Activated gamma-delta T cell (primary cell): ENCODE measurements at regions not wholly inside any gene's neighbourhood (a gene's known extent, or its start where the extent isn't known, plus 50 kb on each side); places are given as distances from the start of the nearest gene placed in this dataset.

Experiments used
- DNase-seq: peaks from one replicate; lab custom pipeline; 2025; lab: John Stamatoyannopoulos, UW

DNA sequence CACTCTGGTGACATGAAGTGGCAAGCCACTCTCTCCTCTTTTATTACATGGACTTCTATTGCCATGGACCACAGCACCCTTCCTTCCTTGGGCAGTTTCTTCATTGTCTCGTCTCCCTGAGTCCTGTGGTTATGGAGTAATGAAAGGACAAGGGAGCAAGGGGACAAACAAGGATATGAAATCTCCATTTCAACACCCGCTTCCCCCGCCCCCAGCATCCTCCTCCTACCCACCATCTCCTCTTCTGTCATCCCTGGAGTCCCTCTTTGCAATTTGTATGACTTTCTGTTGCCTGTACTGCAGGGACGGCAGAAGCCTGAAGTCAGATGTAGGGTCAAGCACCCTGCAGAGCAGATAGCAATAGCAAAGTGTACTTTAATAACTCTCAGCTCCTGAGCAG is 300.7 kb upstream of the CLINT1 start:
- no peak for DNase-seq

DNA sequence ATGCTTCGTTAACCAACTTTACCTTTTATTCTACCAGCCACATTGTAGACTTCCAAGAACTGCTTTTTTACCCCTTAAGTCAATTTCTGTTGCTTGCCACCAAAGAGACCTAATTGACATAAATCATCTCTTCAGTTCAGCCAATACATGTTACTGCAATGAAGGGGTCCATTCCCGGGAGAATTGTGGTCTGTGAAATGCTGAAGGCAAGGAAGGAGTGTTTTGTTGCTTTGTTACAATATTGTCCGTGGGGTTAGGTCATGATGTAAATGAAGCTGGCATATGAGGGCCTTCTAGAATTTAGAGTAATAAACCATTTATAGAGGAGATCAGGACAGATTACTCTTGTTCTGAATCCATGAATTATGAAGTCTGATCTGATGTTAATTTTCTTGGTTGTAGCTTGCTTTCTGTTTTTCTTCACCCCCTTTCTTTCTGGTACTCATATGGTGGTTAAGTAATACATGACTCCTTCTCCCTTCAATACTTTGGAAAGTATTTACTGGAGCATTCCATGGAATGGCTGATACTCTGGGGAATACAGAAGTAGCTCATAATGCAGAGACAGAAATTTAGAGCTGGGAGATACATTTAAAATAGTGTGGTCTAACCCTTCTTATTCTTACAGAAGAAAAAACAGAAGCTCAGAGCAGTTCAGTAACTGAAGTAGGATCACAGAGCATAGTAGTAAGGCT is 297.0 kb upstream of the CLINT1 start:
- DNase-seq: no peak

GRCh38 chr5:158155067-158155466 is 296.1 kb upstream of the CLINT1 start:
- no peak for DNase-seq

DNA sequence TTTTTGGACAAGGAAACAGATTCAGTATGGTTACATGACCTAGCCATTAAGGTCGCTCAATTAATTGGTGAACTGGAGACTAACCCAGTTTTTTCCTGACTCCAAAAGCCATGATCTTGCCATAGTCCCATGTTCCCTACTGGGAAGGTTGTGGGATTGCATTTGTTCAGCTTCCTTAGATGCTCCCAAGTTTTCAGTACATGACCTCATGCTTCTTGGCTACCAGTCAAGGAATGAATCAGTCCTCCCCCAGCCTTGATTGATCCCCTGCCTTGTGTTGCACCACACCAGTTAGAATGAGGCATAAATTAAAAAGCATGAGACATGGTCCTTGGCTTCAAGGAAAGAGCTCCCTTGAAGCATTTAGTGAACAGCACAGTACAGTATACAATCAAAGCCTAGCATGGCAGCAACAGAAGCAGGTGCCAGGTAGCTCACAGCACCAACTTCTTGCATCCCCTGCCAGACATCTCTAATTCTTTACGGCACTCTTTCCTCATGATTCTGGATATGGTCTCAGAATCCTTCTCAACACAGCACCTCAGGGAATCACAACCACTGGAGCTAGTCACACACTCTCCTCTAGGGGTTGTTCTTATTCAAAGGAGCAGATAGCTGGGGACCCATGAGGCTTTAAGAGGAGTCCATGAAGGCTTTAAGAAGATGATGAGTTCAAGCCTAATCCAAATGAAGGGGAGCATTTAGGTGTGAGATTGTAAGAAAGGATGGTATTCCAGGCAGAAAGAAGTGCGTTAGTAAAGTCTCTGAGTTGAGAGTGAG is 295.5 kb upstream of the CLINT1 start:
- no peak for DNase-seq

DNA sequence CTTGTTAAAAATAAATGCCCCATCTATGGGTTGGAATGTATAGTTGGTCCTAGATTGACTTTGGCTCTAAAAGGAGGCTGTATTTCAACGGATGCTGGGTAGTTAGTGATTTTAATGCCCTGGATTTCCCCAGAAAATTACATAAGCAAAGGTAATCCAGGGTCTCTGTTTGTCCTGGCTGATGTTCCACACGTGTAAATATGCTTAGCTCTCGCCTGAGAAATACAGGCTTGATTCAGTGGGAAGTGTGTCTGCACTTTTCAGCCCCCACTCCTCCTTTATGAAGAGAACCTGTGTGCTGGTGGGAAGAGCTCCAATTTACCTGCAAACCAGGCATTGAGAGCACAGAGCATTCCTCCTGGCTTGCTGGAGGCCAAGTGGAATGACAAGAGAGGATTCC is 294.6 kb upstream of the CLINT1 start:
- DNase-seq: no peak

DNA sequence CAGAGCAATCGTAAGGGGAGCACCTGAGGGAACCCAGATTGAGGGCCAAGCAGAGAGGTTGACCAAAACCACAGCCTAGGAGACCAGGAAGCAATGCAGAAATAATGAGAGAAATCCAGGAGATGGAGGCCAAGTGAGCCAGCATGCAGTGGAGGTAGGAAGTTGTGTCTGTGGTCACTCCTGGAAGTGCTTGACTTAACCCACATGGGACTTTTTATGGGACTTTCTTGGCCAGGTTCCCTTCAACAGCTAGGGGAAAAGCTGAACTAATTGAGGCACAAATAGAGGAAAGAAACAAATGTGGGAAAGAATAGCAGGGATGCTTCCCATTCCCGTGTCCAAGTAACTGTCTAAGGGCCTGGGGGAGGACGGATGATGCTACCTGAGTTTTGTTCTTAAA is 293.2 kb upstream of the CLINT1 start:
- no peak for DNase-seq

- DNase-seq: no peak
Observed at GRCh38 chr5:158147227-158147626, 288.3 kb upstream of the CLINT1 start.

GRCh38 chr5:158145827-158146226 is 286.9 kb upstream of the CLINT1 start:
- no peak for DNase-seq

- DNase-seq: no peak
Observed at GRCh38 chr5:158143081-158143480, 284.1 kb upstream of the CLINT1 start.

DNA sequence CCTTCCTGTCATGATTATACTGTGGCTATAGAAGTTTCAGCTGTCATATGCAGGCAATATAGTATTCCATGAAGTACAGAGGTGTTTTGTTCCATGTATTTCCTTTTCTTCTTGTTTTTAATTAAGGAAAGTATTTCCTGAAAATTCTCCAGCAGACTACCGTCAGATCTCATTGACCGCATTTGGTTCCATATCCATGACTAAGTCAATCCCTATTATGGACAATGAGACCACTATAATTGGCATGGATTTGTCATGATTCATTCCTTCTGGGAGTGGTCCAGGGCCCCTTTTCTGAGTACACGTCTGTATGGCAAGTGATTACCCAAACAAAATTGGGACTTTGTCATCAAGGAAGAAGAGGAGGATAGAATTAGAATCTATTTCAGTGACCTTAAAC is 283.2 kb upstream of the CLINT1 start:
- DNase-seq: no peak

DNA sequence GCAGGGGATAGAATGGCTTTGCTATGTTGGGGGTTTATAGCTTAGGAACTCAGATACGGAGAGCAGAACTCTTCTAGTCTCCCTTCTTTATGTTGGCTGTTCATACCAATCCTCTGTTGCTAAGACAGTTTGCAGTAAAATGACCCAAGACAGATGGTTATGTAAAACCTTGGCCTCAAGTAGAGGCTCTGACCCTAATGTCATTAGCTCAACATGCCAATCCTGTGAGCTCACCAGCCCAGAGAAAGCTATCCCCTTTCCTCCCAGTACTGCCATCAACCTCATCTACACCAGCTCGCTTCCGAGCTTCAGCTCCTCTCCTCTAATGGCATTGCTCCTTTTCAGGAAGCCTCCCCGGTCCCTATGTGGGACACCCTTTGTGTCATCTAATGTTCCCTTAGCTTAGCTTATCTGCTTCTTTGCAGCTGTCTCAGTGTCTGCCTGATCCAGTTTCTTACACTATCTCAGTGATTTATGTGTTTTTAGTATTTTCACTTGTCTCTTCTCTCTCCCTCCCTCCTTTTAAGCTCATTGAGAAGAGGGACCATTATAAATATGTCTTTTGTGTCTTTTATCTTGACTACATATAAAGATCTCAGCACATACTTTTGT is 281.3 kb upstream of the CLINT1 start:
- DNase-seq: no peak

- no peak for DNase-seq
Observed at GRCh38 chr5:158139161-158139560, 280.2 kb upstream of the CLINT1 start.

DNA sequence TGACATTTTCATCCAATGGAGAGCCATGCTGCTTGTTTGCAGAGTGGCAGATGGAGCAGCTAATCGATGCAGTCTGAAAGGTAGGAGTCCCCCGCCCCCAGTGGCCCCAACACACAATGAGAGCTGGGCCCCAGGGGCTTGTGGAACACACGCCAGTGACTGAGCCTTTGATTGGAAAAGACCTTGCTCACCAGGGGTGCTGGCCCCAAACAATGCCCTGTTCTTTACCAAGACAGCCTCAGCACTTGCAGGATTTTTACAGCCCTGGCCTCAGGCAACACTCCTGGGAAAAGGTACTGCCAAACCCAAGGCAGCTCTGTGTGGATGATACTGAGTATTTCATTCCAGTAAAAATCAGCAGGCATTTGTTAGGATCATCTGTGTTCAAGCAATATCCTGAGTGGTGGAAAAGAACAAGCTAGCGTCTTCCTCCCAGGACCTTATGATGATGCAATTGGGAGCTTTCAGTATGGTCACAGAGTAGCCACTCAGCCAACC is 276.8 kb upstream of the CLINT1 start:
- DNase-seq: no peak

GRCh38 chr5:158133369-158133768 is 274.4 kb upstream of the CLINT1 start:
- DNase-seq: no peak

DNA sequence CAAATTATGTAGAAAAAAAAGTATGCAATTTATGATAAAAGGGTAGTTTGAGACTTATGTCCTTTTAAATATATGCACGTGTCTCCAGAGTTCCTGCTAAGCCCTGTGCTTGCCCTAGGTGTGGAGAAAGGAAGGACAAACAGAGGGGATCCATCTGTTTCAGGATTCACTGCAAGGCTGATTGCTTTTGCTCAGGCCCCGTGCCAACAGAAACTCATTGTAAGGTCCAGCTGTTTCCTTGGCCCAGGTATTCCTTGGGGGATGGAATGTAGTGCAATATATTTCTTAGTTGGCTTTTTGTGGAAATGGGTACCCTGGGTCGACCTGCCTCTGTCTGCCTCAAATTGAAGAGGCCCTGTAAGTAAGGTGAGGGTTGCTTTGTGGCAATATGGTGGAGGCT is 268.6 kb upstream of the CLINT1 start:
- DNase-seq: no peak

DNA sequence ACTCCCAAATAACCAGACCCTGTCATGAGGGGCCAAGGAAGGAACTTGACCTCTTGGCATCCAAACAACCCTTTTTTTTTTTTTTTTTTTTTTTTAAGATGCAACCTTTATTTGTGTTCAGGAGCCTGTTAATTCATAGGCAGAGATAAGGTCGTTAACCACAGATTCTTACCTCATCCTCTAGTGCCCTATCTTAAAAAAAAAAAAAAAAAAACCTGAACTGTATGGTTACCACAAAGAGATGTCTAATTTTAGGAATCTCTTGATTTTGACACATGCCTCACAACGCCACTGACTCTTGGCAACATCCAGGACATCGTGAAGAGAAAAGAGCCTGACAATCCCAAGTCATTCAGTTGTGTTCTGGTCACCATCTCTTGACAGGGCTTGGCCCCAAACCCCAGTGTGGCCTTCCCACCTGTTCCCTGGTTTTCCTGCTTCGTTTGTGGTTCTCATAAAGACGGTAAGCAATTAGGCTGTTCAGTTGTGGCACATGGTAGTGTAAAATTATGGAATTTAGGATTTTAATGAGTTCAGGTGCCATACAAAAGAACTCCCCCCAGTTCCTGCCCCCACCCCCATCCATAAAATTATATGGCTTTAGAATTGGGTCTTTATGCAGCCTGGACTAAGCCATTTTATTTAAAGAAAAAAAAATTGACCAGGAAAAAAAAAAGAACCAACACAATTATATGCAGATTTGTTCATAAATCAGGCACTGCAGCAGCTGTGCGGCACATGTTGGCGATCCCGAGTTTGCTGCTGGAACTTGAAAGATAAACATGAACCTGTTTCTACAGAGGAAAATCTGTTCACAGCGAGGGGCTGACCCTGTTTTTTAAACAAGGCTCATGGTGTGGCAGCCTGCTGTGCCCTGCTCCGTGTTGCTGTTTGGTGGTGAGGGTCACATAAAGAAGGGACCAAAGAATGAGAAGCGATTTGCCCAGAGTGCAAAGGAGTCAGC is 267.8 kb upstream of the CLINT1 start:
- DNase-seq: no peak

GRCh38 chr5:158124606-158125316 is 265.8 kb upstream of the CLINT1 start:
- no peak for DNase-seq

DNA sequence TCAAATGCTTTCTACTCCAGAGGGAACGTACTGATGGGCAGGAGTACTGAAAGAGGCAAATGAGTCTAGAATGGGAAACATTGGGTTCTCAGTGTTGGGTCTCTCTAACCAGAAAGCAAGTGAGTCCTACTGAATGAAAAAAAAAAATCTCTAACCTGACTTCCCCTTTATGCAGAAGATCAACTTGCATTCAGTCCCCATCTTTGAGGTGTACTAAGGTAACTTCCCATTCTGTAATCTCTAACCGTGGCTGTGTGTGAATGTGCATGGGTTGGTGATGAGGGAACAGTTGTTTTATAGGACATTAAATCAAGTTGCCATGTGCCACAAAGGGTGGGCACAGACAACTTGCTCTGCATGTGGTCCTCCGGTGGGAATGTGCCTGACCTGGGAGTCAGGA is 264.6 kb upstream of the CLINT1 start:
- no peak for DNase-seq

DNA sequence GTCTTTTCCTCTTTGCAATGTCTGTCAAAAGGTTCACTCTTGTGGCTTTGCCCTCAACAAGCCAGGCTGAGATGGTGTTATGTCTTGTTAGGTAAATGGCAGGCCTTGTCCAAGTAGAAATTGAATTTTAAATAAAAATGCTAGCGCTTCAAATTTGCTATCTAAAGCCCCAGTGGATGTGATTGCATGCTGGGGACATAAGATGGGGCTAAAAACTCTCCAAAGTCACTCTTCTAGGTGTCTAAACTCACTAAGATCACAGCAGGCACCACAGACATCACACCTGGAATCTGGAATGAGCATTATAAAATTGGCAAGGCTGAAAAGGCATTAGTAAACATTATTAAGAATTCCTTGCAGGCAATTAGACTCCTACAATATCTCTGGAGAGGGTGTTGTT is 262.7 kb upstream of the CLINT1 start:
- no peak for DNase-seq

DNA sequence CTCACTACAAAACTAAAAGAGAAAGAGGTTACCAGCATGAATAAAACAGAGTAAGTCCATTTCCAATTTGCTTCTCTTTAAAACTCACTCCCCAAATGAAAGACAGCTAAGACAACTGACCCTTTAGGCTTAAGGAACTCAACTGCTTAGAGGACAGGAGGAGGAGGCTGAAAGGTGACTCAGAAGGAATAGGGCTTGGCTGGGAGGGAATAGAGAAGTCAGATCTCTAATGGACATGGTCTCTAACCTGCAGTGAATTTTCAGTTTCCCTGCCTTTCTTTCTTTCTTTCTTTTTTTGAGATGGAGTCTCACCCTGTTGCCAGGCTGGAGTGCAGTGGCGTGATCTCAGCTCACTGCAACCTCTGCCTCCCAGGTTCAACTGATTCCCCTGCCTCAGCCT is 261.8 kb upstream of the CLINT1 start:
- no peak for DNase-seq
